CD4-positive, alpha-beta memory T cell (primary cell): ENCODE measurements at regions not wholly inside any gene's neighbourhood (a gene's known extent, or its start where the extent isn't known, plus 50 kb on each side); places are given as distances from the start of the nearest gene placed in this dataset.

ENCODE experiments used
- CTCF ChIA-PET: fragments of 350-600 bp; sonication (Branson Sonifier 250); formaldehyde crosslinking; loops from one replicate; lab custom pipeline; 2021; ENCODE audit warnings: inconsistent platforms; ENCODE audit not compliant: partially characterized antibody; lab: Charles Lee
- POLR2A ChIA-PET: fragments of 350-600 bp; sonication (Branson Sonifier 250); formaldehyde crosslinking; loops from one replicate; lab custom pipeline; 2021; ENCODE audit not compliant: partially characterized antibody; lab: Charles Lee
- DNase-seq, 5 donors: peaks; one replicate each; pipeline versions ENCODE4 v3.0.0 to v3.0.0-alpha.2; 2020 to 2022; ENCODE audit warnings: mixed read lengths in 1 of 5
- H3K27ac ChIP-seq: one replicate; pipeline ENCODE4 v1.7.0; 2013; ENCODE audit warnings: low read depth, low read length
- H3K27me3 ChIP-seq: 2 replicates; pipeline ENCODE4 v1.7.0; 2013; ENCODE audit warnings: mild to moderate bottlenecking, low read length, moderate library complexity; ENCODE audit not compliant: insufficient read depth
- H3K36me3 ChIP-seq: 2 replicates; pipeline ENCODE4 v1.7.0; 2013; ENCODE audit warnings: mild to moderate bottlenecking, low read length, moderate library complexity; ENCODE audit not compliant: insufficient read depth
- H3K4me1 ChIP-seq: 2 replicates; pipeline ENCODE4 v1.7.0; 2013; ENCODE audit warnings: mild to moderate bottlenecking, low read length, moderate library complexity; ENCODE audit not compliant: insufficient read depth
- H3K4me3 ChIP-seq, 2 donors: one replicate each; pipeline ENCODE4 v1.7.0; 2013; ENCODE audit warnings: low read length in 2 of 2, mild to moderate bottlenecking in 1 of 2
- H3K9me3 ChIP-seq, 2 donors: one replicate each; pipeline ENCODE4 v1.7.0; 2013; ENCODE audit warnings: low read length in 2 of 2, control low read depth in 1 of 2; ENCODE audit not compliant: control insufficient read depth in 1 of 2
- H3K27ac Mint-ChIP-seq, 7 donors: one replicate each; pipeline ENCODE4 v1.8.0; 2020 to 2021; ENCODE audit warnings: mixed read lengths in 7 of 7, mild to moderate bottlenecking in 6 of 7, inconsistent platforms in 3 of 7, moderate library complexity in 3 of 7
- H3K27me3 Mint-ChIP-seq, 2 donors: one replicate each; pipeline ENCODE4 v1.8.0; 2020 to 2021; ENCODE audit warnings: mixed read lengths in 2 of 2
- H3K36me3 Mint-ChIP-seq, 2 donors: one replicate each; pipeline ENCODE4 v1.8.0; 2020 to 2021; ENCODE audit warnings: mixed read lengths in 2 of 2, inconsistent platforms in 1 of 2, mild to moderate bottlenecking in 1 of 2
- H3K4me1 Mint-ChIP-seq, 4 donors: one replicate each; pipeline ENCODE4 v1.8.0; 2020 to 2021; ENCODE audit warnings: mixed read lengths in 4 of 4, mild to moderate bottlenecking in 1 of 4
- H3K4me3 Mint-ChIP-seq, 8 donors: one replicate each; pipeline ENCODE4 v1.8.0; 2020 to 2021; ENCODE audit warnings: mixed read lengths in 8 of 8, mild to moderate bottlenecking in 7 of 8, moderate library complexity in 6 of 8, inconsistent platforms in 3 of 8
- H3K9me3 Mint-ChIP-seq, 8 donors: one replicate each; pipeline ENCODE4 v1.8.0; 2020 to 2021; ENCODE audit warnings: mixed read lengths in 8 of 8, mild to moderate bottlenecking in 5 of 8, inconsistent platforms in 3 of 8, moderate library complexity in 1 of 8
- intact Hi-C: fragments of 100-400 bp; cut with micrococcal nuclease; formaldehyde crosslinking; loops from one replicate; pipeline ENCODE4 v1.15.1; 2023

- H3K36me3 ChIP-seq, result no peaks in the 10 kb centered on the region
- H3K4me3 Mint-ChIP-seq, result no peak overlapping the region
- H3K27me3 Mint-ChIP-seq, result peaks cover 3 to 8% of the 10 kb centered on the region in 2 donors
- no peaks in the 10 kb centered on the region for H3K36me3 Mint-ChIP-seq
- no peaks in the 10 kb centered on the region for H3K9me3 ChIP-seq
- CTCF ChIA-PET, result no interaction called here
- intact Hi-C loops, result no loop called here
- no peak overlapping the region for H3K27ac Mint-ChIP-seq
- H3K4me1 ChIP-seq, result no peaks in the 10 kb centered on the region
- no peak for DNase-seq
- no peak overlapping the region for H3K4me3 ChIP-seq
- H3K27me3 ChIP-seq, result no peaks in the 10 kb centered on the region
- H3K4me1 Mint-ChIP-seq, result no peaks in the 10 kb centered on the region
- POLR2A ChIA-PET, result no interaction called here
- H3K27ac ChIP-seq, result no peak overlapping the region
- no peaks in the 10 kb centered on the region for H3K9me3 Mint-ChIP-seq
Observed at GRCh38 chr5:135237748-135238103, 161.3 kb downstream of the MACROH2A1 start.

GRCh38 chr5:135236908-135237747, 161.9 kb downstream of the MACROH2A1 start:
- Histone ChIP-seq H3K36me3 (no peaks in the 10 kb centered on the region), H3K27me3 (no peaks in the 10 kb centered on the region), H3K4me3 (no peak overlapping the region), H3K9me3 (no peaks in the 10 kb centered on the region), H3K27ac (no peak overlapping the region), H3K4me1 (no peaks in the 10 kb centered on the region)
- no peak overlapping the region for H3K4me3 Mint-ChIP-seq
- H3K36me3 Mint-ChIP-seq, result no peaks in the 10 kb centered on the region
- no peaks in the 10 kb centered on the region for H3K4me1 Mint-ChIP-seq
- peaks cover 3 to 6% of the 10 kb centered on the region in 2 donors for H3K27me3 Mint-ChIP-seq
- peak overlapping the region in 1 of 7 donors; percentile 61 for H3K27ac Mint-ChIP-seq
- intact Hi-C loops, result no loop called here
- DNase-seq, result no peak
- H3K9me3 Mint-ChIP-seq, result no peaks in the 10 kb centered on the region
- ChIA-PET CTCF (no interaction called here), POLR2A (interaction anchor here (0.6 kb wide), 1 partner anchor 1609 kb away, joined by 3 read pairs; no protein-coding TSS in a partner anchor)

GRCh38 chr5:135236228-135236907, 162.7 kb downstream of the MACROH2A1 start:
- no peaks in the 10 kb centered on the region for H3K4me1 Mint-ChIP-seq
- H3K27ac Mint-ChIP-seq, result no peak overlapping the region
- H3K27me3 ChIP-seq, result no peaks in the 10 kb centered on the region
- no peak overlapping the region for H3K27ac ChIP-seq
- intact Hi-C loops, result no loop called here
- CTCF ChIA-PET, result no interaction called here
- no peak overlapping the region for H3K4me3 ChIP-seq
- H3K9me3 ChIP-seq, result no peaks in the 10 kb centered on the region
- no peaks in the 10 kb centered on the region for H3K9me3 Mint-ChIP-seq
- POLR2A ChIA-PET, result interaction anchor here (0.6 kb wide), 1 partner anchor 1608 kb away, joined by 3 read pairs; no protein-coding TSS in a partner anchor
- no peak overlapping the region for H3K4me3 Mint-ChIP-seq
- no peaks in the 10 kb centered on the region for H3K36me3 ChIP-seq
- H3K4me1 ChIP-seq, result no peaks in the 10 kb centered on the region
- no peak for DNase-seq
- no peaks in the 10 kb centered on the region for H3K36me3 Mint-ChIP-seq
- H3K27me3 Mint-ChIP-seq, result peaks cover 3 to 6% of the 10 kb centered on the region in 2 donors

- H3K9me3 Mint-ChIP-seq, result no peaks in the 10 kb centered on the region
- H3K4me3 Mint-ChIP-seq, result no peak overlapping the region
- H3K4me1 Mint-ChIP-seq, result no peaks in the 10 kb centered on the region
- Histone ChIP-seq H3K27me3 (no peaks in the 10 kb centered on the region), H3K4me3 (no peak overlapping the region), H3K36me3 (no peaks in the 10 kb centered on the region), H3K27ac (no peak overlapping the region), H3K4me1 (no peaks in the 10 kb centered on the region), H3K9me3 (no peaks in the 10 kb centered on the region)
- ChIA-PET POLR2A (no interaction called here), CTCF (no interaction called here)
- H3K36me3 Mint-ChIP-seq, result no peaks in the 10 kb centered on the region
- H3K27me3 Mint-ChIP-seq, result peaks cover 3 to 6% of the 10 kb centered on the region in 2 donors
- no peak overlapping the region for H3K27ac Mint-ChIP-seq
- DNase-seq, result no peak
- intact Hi-C loops, result no loop called here
Observed at GRCh38 chr5:135235551-135236227, 163.3 kb downstream of the MACROH2A1 start.

- H3K27me3 ChIP-seq, result no peaks in the 10 kb centered on the region
- Mint-ChIP-seq H3K4me1 (no peaks in the 10 kb centered on the region), H3K27ac (no peak overlapping the region), H3K36me3 (no peaks in the 10 kb centered on the region), H3K27me3 (peaks cover 3 to 5% of the 10 kb centered on the region in 2 donors), H3K4me3 (no peak overlapping the region), H3K9me3 (no peaks in the 10 kb centered on the region)
- ChIA-PET CTCF (no interaction called here), POLR2A (no interaction called here)
- intact Hi-C loops, result no loop called here
- no peak overlapping the region for H3K27ac ChIP-seq
- no peaks in the 10 kb centered on the region for H3K36me3 ChIP-seq
- H3K4me3 ChIP-seq, result no peak overlapping the region
- DNase-seq, result no peak
- H3K4me1 ChIP-seq, result no peaks in the 10 kb centered on the region
- no peaks in the 10 kb centered on the region for H3K9me3 ChIP-seq
Observed at GRCh38 chr5:135234666-135235401, 164.2 kb downstream of the MACROH2A1 start.

GRCh38 chr5:135234242-135234641, 164.8 kb downstream of the MACROH2A1 start:
- ChIA-PET CTCF (no interaction called here), POLR2A (no interaction called here)
- intact Hi-C loops, result no loop called here
- H3K4me3 Mint-ChIP-seq, result no peak overlapping the region
- H3K27me3 Mint-ChIP-seq, result peaks cover 3 to 4% of the 10 kb centered on the region in 2 donors
- H3K36me3 Mint-ChIP-seq, result no peaks in the 10 kb centered on the region
- no peak for DNase-seq
- H3K4me1 Mint-ChIP-seq, result no peaks in the 10 kb centered on the region
- no peaks in the 10 kb centered on the region for H3K9me3 Mint-ChIP-seq
- H3K27ac ChIP-seq, result no peak overlapping the region
- H3K36me3 ChIP-seq, result no peaks in the 10 kb centered on the region
- no peaks in the 10 kb centered on the region for H3K27me3 ChIP-seq
- H3K4me3 ChIP-seq, result no peak overlapping the region
- H3K4me1 ChIP-seq, result no peaks in the 10 kb centered on the region
- H3K27ac Mint-ChIP-seq, result no peak overlapping the region
- no peaks in the 10 kb centered on the region for H3K9me3 ChIP-seq

GRCh38 chr5:135233477-135233876, 165.6 kb downstream of the MACROH2A1 start:
- DNase-seq, result no peak
- H3K27ac ChIP-seq, result no peak overlapping the region
- ChIA-PET POLR2A (no interaction called here), CTCF (no interaction called here)
- no peaks in the 10 kb centered on the region for H3K36me3 ChIP-seq
- Mint-ChIP-seq H3K27ac (no peak overlapping the region), H3K27me3 (peaks cover 3 to 4% of the 10 kb centered on the region in 2 donors), H3K4me1 (no peaks in the 10 kb centered on the region), H3K36me3 (no peaks in the 10 kb centered on the region), H3K4me3 (no peak overlapping the region), H3K9me3 (no peaks in the 10 kb centered on the region)
- H3K4me1 ChIP-seq, result no peaks in the 10 kb centered on the region
- no peaks in the 10 kb centered on the region for H3K9me3 ChIP-seq
- H3K27me3 ChIP-seq, result no peaks in the 10 kb centered on the region
- intact Hi-C loops, result no loop called here
- H3K4me3 ChIP-seq, result no peak overlapping the region
